RWPE2 (cell line): ENCODE measurements at regions not wholly inside any gene's neighbourhood (a gene's known extent, or its start where the extent isn't known, plus 50 kb on each side); places are given as distances from the start of the nearest gene placed in this dataset.

Experiments
- ATAC-seq: fragments of 200-7000 bp; cut with Tn5 transposase; 3 replicates; pipeline ENCODE4 v1.9.1; 2021; ENCODE audit warnings: low read depth
- DNase-seq: peaks from one replicate; pipeline ENCODE4 v3.0.0-alpha.2; 2020; ENCODE audit warnings: low spot score
- H3K27ac ChIP-seq: fragments of 450-650 bp; 2 replicates; pipeline ENCODE4 v1.5.1; 2017; ENCODE audit warnings: mild to moderate bottlenecking; ENCODE audit not compliant: poor library complexity, severe bottlenecking
- H3K27me3 ChIP-seq: fragments of 250-450 bp; sonication (Bioruptor Pico); 2 replicates; pipeline ENCODE4 v1.5.1; 2021; ENCODE audit warnings: mild to moderate bottlenecking, moderate library complexity; ENCODE audit not compliant: insufficient read depth, poor library complexity, severe bottlenecking
- H3K36me3 ChIP-seq: fragments of 250-450 bp; sonication (Bioruptor Pico); 2 replicates; pipeline ENCODE4 v1.5.1; 2020; ENCODE audit warnings: low read depth, mild to moderate bottlenecking, moderate library complexity
- H3K4me1 ChIP-seq: fragments of 250-450 bp; sonication (Bioruptor Pico); 2 replicates; pipeline ENCODE4 v1.5.1; 2021; ENCODE audit warnings: mild to moderate bottlenecking, moderate library complexity; ENCODE audit not compliant: insufficient read depth, poor library complexity, severe bottlenecking
- H3K4me3 ChIP-seq: fragments of 250-450 bp; sonication (Bioruptor Pico); 2 replicates; pipeline ENCODE4 v1.5.1; 2021; ENCODE audit warnings: mild to moderate bottlenecking, moderate library complexity; ENCODE audit not compliant: severe bottlenecking
- H3K9me3 ChIP-seq: fragments of 250-450 bp; sonication (Bioruptor Pico); 2 replicates; pipeline ENCODE4 v1.5.1; 2021; ENCODE audit warnings: mild to moderate bottlenecking, moderate library complexity; ENCODE audit not compliant: severe bottlenecking
- CTCF ChIP-seq: fragments of 450-650 bp; IDR thresholded peaks from one replicate; pipeline ENCODE4 v1.5.1; 2017; ENCODE audit warnings: mild to moderate bottlenecking, moderate library complexity; ENCODE audit not compliant: poor library complexity, severe bottlenecking

- Histone ChIP-seq H3K4me3 (no peak overlapping the region), H3K27me3 (peaks cover 4% of the 10 kb centered on the region), H3K27ac (no peak overlapping the region), H3K9me3 (no peaks in the 10 kb centered on the region), H3K36me3 (no peaks in the 10 kb centered on the region), H3K4me1 (no peaks in the 10 kb centered on the region)
- no peak for TF ChIP-seq CTCF
- DNase-seq (no peak), ATAC-seq (no peak)
These were observed 116.5 kb upstream of the PRPS1L1 start for GRCh38 chr7:18144166-18144565.

- TF ChIP-seq CTCF = no peak
- Histone ChIP-seq H3K4me1 (no peaks in the 10 kb centered on the region), H3K36me3 (no peaks in the 10 kb centered on the region), H3K27me3 (peaks cover 4% of the 10 kb centered on the region), H3K9me3 (no peaks in the 10 kb centered on the region), H3K27ac (no peak overlapping the region), H3K4me3 (no peak overlapping the region)
- ATAC-seq (no peak), DNase-seq (no peak)
These were observed 117.5 kb upstream of the PRPS1L1 start for GRCh38 chr7:18145160-18145559.

GRCh38 chr7:18151422-18151821 lies 123.8 kb upstream of the PRPS1L1 start:
- H3K27ac ChIP-seq = no peak overlapping the region
- ATAC-seq (no peak), DNase-seq (no peak)
- H3K9me3 ChIP-seq = no peaks in the 10 kb centered on the region
- H3K27me3 ChIP-seq = peaks cover 3% of the 10 kb centered on the region
- peak; percentile 22 for TF ChIP-seq CTCF
- H3K4me1 ChIP-seq = no peaks in the 10 kb centered on the region
- H3K36me3 ChIP-seq = no peaks in the 10 kb centered on the region
- H3K4me3 ChIP-seq = no peak overlapping the region

GRCh38 chr7:18153183-18153748 lies 125.6 kb upstream of the PRPS1L1 start:
- no peak overlapping the region for H3K4me3 ChIP-seq
- no peaks in the 10 kb centered on the region for H3K27me3 ChIP-seq
- ATAC-seq (no peak), DNase-seq (no peak)
- no peaks in the 10 kb centered on the region for H3K4me1 ChIP-seq
- H3K9me3 ChIP-seq = no peaks in the 10 kb centered on the region
- no peaks in the 10 kb centered on the region for H3K36me3 ChIP-seq
- no peak overlapping the region for H3K27ac ChIP-seq
- TF ChIP-seq CTCF = no peak

- H3K4me1 ChIP-seq = no peaks in the 10 kb centered on the region
- no peak for DNase-seq
These were observed 127.1 kb upstream of the PRPS1L1 start for GRCh38 chr7:18154726-18155125.

More at GRCh38 chr7:18154726-18155125, 127.1 kb upstream of the PRPS1L1 start:
- no peak overlapping the region for H3K4me3 ChIP-seq
- H3K36me3 ChIP-seq = no peaks in the 10 kb centered on the region
- no peak for ATAC-seq
- TF ChIP-seq CTCF = no peak
- H3K27me3 ChIP-seq = no peaks in the 10 kb centered on the region
- no peaks in the 10 kb centered on the region for H3K9me3 ChIP-seq
- H3K27ac ChIP-seq = no peak overlapping the region
